ENCODE measurements at regions not wholly inside any gene's neighbourhood (a gene's known extent, or its start where the extent isn't known, plus 50 kb on each side); places are given as distances from the start of the nearest gene placed in this dataset.
A peak's percentile ranks its signal among the peaks of the same experiment; 100 is the strongest.

DNA sequence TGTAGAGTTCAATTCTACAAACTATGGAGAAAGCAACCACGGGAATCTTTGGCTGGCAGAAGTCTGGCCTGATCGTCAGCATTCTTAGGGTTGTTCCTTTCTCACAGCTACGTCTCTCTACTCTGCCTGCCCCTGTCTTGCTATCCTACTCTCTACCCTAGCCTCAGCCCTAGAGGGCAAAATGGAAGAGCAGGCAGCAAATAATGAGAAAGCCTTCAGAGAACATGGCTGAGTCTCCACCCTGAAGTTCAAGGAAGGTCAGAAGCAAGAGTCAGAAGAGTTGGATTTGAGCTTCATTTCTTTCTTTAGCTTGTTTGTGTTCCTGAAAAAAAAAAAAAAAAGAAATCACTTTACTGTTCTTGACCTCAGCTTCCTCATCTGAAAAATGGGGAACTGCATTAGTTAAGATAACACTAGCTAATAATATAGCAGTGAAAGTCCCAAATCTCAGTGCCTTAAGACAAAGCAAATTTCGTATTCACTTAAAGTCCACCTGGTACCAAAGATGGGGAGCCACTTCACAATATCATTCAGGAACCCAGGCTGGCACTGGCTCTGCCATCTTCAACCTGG lies 50.2 kb upstream of the CCND2 start:
- no peak for DNase-seq (ENCODE audit: low read depth in 1 of 2, low spot score in 1 of 2)

DNA sequence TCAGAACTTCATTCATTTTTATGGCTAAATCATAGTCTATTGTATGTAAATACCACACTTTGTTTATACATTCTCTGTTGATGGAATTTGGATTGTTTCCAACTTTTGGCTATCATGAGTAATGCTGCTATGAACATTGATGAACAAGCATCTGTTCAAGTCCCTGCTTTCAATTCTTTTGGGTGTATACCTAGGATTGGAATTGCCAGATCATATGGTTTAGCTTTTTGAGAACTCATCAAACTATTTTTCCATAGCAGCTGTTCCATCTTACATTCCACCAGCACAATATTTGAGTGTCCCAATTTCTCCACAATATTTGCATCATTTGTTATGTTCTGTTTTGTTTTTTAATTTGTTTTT lies 52.3 kb upstream of the CCND2 start:
- DNase-seq (ENCODE audit: low read depth in 1 of 2, low spot score in 1 of 2): no peak

DNA sequence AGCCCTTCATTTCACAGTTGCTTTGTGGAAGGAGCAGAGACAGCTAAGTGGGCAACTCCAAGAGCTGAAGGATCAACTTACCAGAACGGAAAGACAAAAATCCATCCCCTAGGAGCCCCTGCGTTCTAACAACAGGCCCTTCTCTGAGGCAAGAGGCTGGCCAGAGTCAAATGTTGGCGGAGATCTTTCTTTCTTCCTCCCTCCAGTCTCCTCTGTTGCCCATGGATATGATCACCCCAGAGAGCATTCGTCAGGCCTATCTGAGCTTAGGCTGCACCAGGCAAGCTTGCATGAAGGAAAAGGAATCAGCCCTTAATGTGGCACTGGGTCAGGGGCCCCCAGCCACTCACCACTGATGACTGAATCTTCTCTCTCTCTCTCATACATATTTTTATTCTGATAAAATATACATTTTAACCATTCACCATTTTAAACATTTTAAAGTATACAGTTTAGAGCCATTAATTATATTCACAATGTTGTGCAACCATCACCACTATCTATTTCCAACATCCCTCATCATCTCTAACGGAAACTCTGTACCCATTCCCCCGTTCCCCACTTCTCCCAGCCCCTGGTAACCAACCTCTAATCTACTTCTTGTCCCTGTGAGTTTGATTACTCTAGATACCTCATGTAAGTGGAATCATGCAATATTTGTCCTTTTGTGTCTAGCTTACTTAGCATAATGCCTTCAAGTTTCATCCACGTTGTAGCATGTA lies 52.9 kb upstream of the CCND2 start:
- no peak for DNase-seq (ENCODE audit: low read depth in 1 of 2, low spot score in 1 of 2)

DNA sequence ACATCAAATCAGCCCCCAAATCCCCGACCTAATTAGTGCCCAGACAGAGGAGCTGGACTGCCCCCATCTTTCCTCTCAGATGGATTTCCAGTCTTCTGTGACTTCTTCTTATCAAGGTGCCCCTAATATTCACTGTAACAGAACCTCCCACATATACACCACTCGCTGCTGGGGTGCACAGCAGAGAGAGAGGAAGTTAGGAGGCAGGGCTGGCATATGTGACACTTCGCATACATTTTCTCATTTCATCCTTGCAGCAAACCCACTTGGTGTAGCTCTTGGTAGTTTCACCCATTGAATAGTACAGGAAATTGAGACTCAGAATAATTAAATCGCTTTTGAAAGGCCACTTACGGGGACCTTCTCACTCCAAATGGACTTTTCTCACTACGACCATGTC lies 56.5 kb upstream of the CCND2 start:
- DNase-seq (ENCODE audit: low read depth in 1 of 2, low spot score in 1 of 2): no peak

DNA sequence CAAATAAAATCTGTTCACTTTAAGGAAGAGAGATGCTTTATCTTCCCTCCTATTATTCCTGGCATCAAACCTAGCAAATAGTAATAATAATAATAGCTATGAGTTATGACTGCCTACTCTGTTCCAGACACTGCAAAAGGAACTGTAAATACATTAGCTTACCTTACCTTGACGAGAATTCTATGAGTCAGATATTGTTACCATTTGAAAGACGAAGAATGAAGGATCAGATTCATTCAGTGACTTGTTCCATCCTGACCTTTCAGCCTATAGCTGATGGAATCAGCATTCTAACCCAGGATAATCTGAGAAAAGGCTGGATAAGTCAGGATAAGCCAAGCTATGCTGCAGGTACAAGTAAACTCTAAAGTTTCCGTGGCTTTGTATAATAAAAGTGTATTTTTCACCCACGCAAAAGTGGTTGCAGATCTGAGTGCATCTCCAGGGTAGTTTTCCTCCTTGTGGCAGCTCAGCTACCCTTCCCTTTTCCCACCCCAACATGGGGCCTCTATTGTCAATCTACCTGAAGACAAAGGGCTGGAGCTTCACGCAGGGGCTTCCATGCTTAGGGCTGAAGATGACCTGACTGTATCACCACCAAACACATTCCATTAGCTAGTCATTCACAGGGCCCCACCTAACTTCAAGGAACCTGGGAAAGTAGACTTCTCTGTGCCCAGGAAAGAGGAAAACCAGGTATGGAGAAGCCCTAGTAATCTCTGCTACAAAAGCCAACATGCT lies 57.2 kb upstream of the CCND2 start:
- DNase-seq (ENCODE audit: low read depth in 1 of 2, low spot score in 1 of 2): no peak

DNA sequence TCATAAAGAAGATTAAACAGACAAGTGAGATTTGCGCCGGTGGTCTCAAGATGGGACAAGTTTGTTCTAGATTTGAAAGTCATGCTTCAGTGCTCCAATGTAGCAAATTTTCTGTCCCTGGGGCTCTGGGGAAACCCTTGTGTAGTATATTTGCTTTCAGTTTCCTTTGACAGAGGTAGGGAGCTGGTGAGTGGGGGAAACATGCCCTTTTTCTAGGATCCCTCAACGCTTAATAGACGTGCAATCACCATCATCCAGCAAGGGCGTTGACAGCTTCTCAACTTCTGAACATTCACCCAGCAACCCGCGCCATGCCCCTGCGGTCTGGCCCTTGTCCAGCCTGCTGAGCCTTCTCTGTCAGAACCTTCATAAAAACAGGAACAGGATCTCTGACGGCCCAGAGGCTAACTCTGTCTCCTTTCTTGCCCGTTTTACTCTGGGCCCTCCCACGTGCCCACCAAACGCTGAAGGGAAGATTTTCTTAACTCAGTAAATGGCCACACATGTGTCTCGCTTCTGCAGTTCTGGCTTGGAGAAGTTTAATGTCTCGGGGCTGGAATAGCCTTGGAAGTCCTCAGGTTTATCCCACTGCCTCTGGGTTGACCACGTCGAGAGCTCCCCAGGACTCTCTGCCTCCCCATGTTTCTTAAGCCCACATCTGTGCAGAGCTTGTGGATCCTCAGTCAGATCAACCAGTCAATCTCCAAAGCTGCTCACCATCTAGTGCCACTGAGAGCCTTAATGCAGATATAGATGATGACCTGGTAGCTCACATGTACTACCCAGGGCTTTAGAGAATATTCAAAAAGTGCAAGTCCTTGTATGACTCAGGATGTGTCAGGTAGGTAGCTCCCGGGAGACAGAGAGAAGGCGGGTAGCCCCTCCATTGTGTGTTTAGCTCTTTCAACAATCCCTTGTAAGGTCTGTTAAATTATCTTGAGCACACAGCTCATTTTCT lies 58.1 kb upstream of the CCND2 start:
- peak in 1 of 2 donors; percentile 18 for DNase-seq (ENCODE audit: low read depth in 1 of 2, low spot score in 1 of 2)

DNA sequence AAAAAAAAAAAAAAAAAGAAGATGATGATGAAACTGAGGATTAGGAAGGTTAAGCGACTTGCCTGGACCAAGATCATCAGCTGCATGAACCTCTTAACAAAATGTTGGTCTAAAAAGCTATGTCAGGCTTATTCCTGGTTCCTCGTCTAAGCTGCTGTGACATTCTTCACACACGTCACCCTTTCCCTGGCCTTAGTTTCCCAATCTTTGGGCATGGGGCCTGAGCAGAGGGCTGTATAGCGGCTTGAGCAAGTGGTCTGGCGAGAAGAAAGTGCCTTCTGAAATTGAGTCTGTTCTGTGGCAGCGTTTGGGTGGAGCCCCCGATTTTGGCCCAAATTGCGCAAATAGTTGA lies 58.7 kb upstream of the CCND2 start:
- DNase-seq (ENCODE audit: low read depth in 1 of 2, low spot score in 1 of 2): no peak

DNA sequence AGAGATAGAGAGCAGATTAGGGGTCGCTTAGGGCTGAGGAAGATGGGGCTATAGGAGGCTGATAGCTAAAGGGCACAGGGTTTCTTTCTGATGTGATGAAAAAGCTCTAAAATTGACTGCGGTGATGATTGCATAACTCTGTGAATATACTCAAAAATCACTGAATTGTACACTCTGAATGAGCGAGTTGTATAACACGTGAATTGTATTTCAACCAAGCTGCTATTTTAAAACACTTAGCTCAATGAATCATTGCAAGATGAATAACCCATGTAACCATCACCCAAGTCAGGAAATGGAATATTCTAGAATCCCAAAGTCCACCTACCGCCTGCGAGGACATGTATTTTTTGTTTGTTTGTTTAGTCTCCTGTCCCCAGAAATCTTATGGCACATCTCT lies 60.1 kb upstream of the CCND2 start:
- no peak for DNase-seq (ENCODE audit: low read depth in 1 of 2, low spot score in 1 of 2)

DNA sequence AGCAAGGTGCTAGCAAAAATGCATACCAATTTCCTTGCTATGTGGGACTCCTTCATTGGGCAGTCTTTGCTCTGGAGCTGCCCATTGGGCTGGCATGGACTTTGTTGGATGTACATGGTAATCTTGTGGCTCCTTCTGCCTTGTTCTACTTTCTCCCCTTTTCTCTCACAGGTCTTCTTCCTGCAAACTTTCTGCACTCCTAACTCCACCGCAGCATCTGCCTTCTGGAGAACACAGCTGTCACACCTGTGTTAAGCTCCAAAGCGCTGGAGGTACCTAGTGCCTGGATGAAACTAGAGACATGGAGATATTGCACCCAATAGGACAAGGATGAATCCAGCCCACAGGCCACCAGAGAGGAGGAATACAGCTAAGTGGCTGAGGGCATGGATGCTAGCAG lies 60.7 kb upstream of the CCND2 start:
- no peak for DNase-seq (ENCODE audit: low read depth in 1 of 2, low spot score in 1 of 2)

DNA sequence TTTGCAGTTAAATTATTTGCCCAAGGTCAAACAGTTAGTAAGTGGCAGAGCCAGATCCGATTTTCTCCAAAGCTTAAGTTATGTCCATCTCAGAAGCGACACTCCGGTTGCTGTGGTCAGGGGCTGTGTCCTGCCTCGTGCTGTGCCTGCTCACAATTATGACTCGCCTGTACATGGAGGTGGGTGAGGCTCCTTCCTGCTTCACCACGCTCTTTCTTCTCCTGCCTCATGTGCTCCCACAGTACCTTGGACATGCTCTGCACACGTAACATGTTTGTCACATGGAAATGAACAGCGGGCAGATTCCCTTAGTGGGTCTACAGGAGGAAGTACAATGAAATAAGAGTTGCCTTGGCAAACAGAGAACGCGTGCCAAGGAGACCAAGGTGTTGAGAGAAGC lies 62.2 kb upstream of the CCND2 start:
- no peak for DNase-seq (ENCODE audit: low read depth in 1 of 2, low spot score in 1 of 2)

DNA sequence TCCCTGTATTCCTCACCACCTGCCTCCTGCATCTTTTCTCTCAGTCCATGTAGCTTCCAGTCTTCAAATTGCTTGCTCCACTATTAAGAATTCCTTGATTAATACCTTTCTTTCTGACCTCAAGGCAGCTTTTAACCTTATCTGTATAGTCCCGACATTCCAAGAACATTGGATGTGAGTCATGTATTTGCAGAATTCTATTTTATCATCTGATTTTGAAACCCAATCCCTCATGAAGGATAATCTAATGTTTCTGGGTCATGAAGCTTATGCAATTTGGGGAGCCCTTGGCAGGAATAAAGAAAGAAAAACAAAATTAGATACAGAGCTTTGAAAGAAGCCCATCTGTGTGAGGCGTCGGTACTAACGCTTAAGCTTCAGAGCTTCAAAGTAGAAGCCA lies 63.4 kb upstream of the CCND2 start:
- DNase-seq (ENCODE audit: low read depth in 1 of 2, low spot score in 1 of 2): no peak

DNA sequence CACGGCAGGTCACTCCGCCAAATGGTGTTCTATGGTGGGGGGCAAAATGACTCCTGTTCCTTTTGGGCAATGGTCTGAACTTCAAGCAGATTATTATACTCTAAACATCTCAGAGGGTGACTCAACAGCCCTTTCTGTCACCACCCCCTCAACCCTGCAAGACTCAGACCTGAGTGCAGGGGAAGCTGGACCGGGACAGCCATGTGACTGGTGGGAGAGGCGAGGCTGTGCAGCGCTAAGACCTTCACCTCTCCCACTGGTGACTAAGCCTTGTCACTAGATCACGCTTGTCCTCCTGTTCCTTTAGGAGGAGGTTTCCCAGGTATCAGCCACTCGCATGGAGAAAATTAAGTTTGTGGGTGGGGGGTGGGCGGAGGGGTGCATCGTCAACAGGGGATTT lies 67.1 kb upstream of the CCND2 start:
- no peak for DNase-seq (ENCODE audit: low read depth in 1 of 2, low spot score in 1 of 2)

DNA sequence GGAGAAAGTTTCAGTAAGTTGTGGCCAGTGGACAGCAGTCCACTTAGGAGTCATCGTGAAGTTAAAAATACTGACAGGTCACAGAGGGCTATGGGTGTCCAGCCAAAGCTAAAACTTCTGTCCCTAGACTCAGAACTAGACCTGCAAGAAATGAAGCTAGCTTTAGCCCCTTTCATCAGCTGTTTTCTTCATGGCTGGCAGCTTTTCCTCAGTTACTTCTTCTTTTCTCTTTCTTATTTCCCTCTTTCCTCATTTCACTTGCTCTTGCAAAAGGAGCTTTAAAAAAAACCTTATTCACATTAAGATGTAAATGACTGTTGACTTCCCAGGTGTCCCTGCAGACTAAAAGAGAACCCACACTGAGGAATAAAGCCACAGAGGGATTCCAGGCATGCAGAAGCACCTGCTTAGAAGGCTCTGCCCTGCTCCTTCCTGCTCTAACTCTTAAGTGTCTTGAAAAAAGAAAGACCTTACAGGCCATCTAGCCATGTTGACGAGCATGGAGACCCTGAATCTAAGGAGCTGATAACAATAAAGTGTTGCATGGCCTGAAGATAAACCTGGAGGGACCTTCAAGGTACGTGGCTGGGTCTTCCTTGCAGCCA lies 69.7 kb upstream of the CCND2 start:
- no peak for DNase-seq (ENCODE audit: low read depth in 1 of 2, low spot score in 1 of 2)

DNA sequence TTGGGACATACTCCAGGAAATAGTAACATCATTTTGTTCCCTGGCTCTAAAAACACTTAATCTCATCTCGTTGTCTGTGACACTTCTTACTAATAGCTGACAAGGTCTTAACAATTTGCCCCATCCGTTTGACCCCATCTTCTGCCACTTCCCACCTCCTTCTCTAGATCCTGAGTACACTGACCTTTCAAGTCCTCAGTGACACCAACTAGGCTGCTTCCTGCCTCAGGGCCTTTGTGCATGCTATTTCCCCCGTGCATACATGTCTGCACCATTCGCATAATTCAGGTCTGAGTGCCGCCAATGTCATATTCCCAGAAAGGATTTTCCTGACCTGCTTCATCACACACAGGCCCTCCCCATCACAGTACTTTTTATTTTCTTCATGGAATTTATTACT lies 70.6 kb upstream of the CCND2 start:
- DNase-seq (ENCODE audit: low read depth in 1 of 2, low spot score in 1 of 2): no peak

DNA sequence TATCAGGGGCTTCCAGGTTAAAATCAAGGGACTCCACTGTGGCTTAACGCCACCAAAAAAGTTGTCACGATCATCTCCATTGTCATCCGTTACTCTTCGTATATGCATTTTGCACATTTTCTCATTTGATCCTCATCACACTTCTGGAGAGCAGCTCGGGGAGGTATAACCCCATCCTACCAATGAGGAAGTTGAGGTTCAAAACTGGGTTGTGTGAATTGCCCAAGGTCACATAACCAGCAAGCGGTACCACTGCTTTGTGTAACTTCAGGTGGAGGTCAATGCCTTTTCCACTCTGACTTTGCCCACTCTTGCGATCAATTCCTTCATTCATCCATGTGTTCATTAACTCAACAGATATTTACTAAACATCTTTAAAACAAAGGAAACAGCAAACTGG lies 71.1 kb upstream of the CCND2 start:
- no peak for DNase-seq (ENCODE audit: low read depth in 1 of 2, low spot score in 1 of 2)

DNA sequence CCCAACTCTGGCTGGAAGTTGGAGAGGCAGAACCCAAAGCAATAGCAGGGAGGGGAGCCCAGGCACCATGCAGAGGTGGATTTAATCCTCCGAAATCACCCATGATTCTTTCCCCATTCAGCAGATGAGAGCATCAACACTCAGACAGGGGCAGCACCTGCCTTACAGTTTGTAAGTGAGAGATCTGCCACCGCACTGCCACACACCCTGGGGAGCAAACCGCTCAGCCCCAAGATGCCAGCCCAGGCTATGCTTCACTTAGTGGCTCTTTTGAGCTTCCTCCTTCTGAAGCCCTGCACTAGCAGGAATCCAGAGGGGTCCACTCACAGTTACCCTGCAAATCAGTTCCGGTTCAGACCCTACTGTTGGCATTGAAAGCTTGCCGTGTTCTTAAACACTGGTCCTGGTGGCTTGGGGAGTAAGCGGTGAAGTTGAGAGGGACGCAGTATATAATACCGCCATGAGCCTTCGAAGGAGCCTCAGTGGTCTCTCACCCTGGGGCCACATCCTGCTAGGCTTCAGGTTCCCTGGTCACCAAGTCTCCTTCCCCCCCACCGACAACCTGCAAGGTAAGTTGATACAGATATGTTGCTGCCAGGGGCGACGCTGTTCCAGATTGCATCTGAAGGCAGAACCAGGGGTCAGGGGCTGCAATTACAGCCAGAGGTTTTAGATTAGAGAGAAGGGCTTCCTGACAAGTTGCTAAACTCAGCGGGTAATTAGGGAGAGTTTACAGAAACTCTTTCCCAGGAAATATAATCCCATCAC lies 72.0 kb upstream of the CCND2 start:
- no peak for DNase-seq (ENCODE audit: low read depth in 1 of 2, low spot score in 1 of 2)

DNA sequence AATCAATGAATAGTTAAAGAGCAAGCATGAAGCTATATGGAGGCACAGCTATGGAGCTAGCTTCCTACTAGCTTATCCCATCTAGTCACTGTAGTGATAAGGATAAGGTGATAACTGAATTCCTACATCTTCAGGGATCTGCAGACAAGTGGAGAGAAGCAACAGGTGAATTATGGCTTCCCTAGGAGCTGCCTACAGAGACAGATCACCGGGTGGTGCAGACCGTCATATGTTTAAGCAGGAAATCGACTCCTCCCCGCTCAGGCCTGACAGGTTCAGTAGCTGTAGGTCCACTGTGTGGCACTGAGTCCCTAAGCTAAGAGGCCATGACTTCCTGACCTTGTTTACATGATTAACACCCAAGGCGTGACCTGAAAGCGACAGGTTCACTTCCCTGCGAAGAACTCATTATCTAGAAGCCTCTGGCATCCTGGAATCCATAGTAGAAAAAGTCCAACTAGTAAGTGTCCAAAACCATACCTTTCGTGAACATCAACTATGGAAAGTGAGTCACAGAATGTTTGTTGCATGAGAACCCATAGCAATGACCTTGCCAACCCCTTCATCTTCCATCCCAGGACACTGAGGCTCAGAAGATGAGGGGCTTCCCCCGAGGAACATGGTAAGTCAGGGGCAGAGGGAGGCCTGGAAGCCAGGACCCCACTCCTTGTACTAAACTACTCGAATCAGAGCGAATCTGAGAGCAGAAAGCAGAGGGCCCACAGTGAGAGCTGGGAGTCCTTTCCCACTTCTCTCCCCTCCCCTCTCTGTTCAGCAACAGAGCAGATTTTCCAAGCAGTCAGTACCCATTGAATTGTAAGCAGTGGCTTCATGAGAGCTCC lies 75.4 kb upstream of the CCND2 start:
- DNase-seq (ENCODE audit: low read depth in 1 of 2, low spot score in 1 of 2): no peak

DNA sequence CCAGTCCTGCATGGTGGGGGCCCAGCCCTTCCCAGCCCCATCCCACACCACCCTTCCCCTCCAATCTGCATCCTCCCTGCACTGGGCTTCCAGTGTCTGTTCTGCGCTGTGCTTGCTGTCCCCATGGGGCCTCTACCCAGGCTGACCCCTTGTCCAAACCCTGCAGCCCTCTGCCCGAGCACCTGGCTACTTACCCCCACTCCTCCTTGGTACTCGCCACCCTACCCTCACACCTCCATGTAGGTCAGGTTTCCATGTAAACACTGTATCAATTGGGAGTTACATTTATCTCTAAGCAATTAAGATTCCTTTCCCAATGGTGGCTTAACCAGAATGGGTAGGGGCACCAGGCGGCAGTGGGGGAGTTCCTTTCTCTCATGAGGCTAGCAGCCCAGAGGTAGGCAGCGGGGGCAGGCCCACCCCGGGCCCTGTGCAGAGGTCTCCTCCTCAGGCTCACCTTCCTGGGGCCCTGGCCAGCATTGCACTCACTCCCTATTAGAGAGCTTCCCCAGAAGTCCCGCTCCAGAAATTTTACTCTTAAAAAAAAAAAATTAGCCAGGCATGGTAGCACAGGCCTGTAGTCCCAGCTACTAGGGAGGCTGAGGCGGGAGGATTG lies 76.6 kb upstream of the CCND2 start:
- DNase-seq (ENCODE audit: low read depth in 1 of 2, low spot score in 1 of 2): no peak

DNA sequence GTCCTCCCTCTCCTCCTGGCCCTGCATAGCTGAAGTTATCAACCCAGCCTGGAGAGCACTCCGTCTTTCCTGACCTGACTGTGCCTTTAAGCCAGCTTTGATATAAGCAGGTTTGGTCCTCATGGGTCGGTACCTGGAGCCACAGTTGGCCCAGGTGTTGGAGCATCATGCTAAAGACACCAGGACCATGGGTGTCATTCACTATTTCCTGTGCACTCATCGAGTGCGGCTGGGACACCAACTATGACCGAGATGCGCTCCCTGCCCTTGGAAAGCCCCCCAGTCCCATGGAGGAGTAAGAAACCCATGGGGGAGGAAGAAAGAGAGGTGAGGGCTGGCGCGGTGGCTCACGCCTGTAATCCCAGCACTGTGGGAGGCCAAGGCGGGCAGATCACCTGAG lies 78.9 kb upstream of the CCND2 start:
- no peak for DNase-seq (ENCODE audit: low read depth in 1 of 2, low spot score in 1 of 2)

All from activated CD4-positive, alpha-beta T cell treated with anti-CD3 and anti-CD28 coated beads, Interleukin-2, amount 50 U/mL, for 24 hours (primary cell).